Ovary (tissue), 3 donors: ENCODE measurements at regions not wholly inside any gene's neighbourhood (a gene's known extent, or its start where the extent isn't known, plus 50 kb on each side); places are given as distances from the start of the nearest gene placed in this dataset.

Experiments
- CTCF ChIP-seq, 3 donors: fragments of 450-650 bp in 2 of 3; fragments of 200-600 bp in 1 of 3; IDR thresholded peaks; one replicate each; pipeline versions ENCODE4 v1.5.1 to v1.8.0; 2016 to 2022; ENCODE audit warnings: antibody characterized with exemption in 3 of 3, mild to moderate bottlenecking in 1 of 3
- EP300 ChIP-seq: sonication (generic); formaldehyde crosslinking; IDR thresholded peaks from one replicate; pipeline ENCODE4 v1.6.1; 2017; ENCODE audit warnings: antibody characterized with exemption
- donor health status: DM: no; HTN: no; CAD: no.

- TF ChIP-seq CTCF (IDR thresholded peaks at IDR 0.05), result no peak
- TF ChIP-seq EP300, result no peak
These were observed 68.4 kb upstream of the RELL1 start for GRCh38 chr4:37754410-37755185.
